ENCODE measurements at regions not wholly inside any gene's neighbourhood (a gene's known extent, or its start where the extent isn't known, plus 50 kb on each side); places are given as distances from the start of the nearest gene placed in this dataset.

DNA sequence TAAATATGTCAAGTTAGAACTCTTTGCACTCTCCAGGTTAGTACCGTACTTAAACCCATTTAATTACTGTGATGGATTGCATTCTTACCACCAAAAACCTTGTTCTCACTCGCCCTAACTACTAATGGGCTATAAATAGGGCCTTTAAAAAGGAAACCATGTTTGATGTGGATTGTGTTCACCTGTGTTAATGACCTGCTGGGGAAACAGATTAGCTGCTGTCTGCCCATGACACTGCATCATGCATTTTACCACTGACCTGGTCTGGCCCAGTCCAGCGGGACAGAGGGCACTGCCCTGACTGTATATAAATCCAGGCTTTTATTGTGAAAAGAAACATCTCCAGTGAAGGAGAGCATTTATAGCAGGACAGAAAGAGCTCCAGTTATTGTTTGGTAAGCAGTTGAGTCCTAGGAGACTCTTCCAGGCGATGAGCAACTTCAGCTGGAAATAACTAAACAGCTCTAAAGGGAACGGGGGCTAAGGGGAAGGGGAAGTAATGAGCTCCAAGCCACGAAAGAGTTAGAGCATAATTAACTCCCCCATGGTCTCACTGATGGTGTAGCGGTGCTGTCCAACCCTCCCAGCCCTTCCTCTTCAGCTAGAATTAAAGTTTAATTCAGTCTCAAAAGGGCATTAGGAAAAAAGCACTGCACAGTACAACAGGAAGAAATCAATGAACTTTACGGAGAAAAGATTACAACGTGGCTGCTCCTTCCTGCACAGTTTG, 303.1 kb downstream of the ENC1 start:
- H3K4me3 ChIP-seq (ENCODE audit: low read depth, low read length): no peak overlapping the region

DNA sequence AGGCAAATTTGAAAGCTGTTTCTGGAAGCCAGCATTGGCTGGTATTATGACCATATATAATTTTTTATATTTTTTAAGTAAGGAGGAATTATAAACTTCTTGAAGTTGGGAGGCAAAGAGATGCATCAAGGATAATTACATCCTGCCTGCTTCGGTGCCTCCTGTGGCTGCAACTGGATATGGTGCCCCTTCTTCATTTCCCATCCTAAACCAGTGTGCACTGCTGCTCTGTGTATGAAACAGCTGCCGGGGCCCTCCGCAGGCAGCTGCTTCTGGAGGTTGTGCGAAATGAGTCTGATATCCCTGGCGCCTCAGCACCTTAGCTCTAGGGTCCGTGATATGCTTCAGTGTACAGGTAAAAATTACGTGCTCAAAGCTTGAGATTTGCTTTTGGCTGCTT, 304.2 kb downstream of the ENC1 start:
- DNase-seq (ENCODE audit: low read depth): no peak

More for the DNA sequence above, 303.1 kb downstream of the ENC1 start:
- TF ChIP-seq, protein P1, sequence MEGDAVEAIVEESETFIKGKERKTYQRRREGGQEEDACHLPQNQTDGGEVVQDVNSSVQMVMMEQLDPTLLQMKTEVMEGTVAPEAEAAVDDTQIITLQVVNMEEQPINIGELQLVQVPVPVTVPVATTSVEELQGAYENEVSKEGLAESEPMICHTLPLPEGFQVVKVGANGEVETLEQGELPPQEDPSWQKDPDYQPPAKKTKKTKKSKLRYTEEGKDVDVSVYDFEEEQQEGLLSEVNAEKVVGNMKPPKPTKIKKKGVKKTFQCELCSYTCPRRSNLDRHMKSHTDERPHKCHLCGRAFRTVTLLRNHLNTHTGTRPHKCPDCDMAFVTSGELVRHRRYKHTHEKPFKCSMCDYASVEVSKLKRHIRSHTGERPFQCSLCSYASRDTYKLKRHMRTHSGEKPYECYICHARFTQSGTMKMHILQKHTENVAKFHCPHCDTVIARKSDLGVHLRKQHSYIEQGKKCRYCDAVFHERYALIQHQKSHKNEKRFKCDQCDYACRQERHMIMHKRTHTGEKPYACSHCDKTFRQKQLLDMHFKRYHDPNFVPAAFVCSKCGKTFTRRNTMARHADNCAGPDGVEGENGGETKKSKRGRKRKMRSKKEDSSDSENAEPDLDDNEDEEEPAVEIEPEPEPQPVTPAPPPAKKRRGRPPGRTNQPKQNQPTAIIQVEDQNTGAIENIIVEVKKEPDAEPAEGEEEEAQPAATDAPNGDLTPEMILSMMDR (IDR thresholded peaks at IDR 0.05; ENCODE audit: insufficient read depth, low read depth, low read length, missing control alignments): no peak
- DNase-seq (ENCODE audit: low read depth): no peak

DNA sequence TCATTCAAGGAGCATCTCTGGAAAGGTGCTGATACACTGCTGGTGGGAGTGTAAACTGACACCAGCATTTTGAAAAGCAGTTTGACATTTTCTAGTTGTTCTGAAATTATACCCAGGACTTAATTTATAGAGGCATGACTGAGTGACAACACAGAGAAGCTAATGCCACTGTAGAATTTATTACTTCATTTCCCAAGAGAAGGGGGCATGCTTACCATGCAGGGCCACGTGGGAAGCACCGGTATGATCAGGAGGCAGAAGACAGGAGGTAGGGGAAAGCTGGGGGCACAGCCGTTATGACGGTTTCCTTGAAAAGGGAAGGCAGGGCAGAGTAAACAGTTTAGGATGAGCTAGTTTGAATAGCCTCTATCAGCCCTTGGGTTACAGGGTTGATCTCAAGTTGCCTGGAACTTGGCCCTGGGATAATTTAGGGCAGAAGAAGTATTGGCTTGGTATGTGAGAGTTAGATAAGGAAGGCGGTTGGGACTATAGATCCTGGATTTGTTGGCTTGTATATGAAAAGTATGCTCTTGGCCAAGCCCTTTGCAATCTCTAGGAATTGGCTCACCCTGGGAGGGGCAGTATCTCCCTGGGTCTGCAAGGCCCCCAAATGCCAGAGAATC, 305.7 kb downstream of the ENC1 start:
- no peak overlapping the region for H3K4me3 ChIP-seq (ENCODE audit: low read depth, low read length)
- TF ChIP-seq, protein P1 (IDR thresholded peaks at IDR 0.05; ENCODE audit: insufficient read depth, low read depth, low read length, missing control alignments): no peak
- DNase-seq (ENCODE audit: low read depth): no peak

More for the DNA sequence above, 304.2 kb downstream of the ENC1 start:
- H3K4me3 ChIP-seq (ENCODE audit: low read depth, low read length): no peak overlapping the region
- TF ChIP-seq, protein P1 (IDR thresholded peaks at IDR 0.05; ENCODE audit: insufficient read depth, low read depth, low read length, missing control alignments): peak; percentile 22

DNA sequence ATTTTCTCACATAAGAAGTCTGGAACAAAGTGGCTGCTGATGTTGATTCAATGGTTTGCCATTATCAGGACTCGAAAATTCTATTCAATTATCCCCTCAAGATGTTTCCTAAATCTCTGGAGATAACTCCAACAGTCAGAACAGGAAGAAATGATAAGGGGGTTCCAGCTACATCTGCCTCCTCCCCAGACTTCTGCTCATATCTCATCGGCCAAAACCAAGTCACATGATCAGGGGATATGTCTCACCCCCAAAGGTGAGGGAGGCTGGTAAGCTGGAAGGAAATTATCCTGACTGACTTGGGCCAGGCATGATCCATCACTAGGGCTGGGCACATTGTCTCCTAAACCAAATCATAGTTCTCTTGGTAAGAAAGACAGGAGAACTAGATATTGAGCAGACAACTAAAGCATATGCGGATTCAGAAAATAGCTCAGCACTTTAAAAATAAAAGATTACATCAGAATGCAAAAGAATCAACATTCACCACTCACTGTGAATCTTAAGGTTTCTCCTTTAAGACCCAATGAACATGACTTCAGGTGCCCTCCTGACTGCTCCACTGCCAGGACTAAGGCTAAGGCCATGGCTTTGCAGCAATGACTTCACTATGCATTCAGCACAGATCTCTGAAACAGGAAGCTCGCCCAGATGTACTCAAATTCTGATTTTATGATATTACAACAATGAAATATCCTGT, 306.3 kb downstream of the ENC1 start:
- no peak overlapping the region for H3K4me3 ChIP-seq (ENCODE audit: low read depth, low read length)
- TF ChIP-seq, protein P1 (IDR thresholded peaks at IDR 0.05; ENCODE audit: insufficient read depth, low read depth, low read length, missing control alignments): no peak
- no peak for DNase-seq (ENCODE audit: low read depth)

DNA sequence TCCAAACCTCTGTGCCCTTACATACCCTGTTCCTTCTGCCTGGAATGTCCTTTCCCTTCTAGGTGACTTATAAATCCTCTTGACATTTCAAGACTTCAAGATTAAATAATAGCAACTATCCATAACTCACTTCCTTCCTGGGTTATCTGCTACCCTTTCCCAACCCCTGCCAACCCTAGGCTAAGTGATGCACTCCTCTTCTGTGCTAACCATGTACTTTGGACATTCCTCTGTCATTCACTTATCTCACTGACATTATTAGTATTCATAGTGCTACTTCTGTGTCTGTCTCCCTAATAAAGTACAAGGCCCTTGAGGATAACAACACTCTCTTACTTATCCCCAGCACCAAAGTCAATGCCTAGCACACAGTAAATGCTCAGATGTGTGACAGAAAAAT, 307.1 kb downstream of the ENC1 start:
- H3K4me3 ChIP-seq (ENCODE audit: low read depth, low read length): no peak overlapping the region
- DNase-seq (ENCODE audit: low read depth): no peak
- TF ChIP-seq, protein P1 (IDR thresholded peaks at IDR 0.05; ENCODE audit: insufficient read depth, low read depth, low read length, missing control alignments): no peak

DNA sequence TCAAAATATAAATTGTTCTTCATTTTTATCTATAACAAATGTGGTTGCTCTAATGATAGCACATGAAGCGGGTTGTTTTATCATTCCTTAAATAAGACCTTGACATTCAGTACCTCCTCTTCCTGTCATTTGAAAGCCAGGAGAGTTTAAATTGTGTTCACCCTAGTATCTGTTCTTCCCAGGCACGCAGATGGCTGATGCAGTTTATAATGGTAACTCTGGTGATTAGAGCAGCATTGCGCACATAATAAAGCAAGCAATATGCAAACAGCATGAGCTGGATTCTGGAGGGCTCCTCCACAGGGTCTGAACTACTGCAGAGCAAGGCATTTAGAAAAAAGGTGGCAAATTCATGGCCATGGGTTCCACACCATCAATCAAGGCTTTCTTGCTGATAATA, 307.8 kb downstream of the ENC1 start:
- H3K4me3 ChIP-seq (ENCODE audit: low read depth, low read length): no peak overlapping the region
- no peak for DNase-seq (ENCODE audit: low read depth)
- TF ChIP-seq, protein P1 (IDR thresholded peaks at IDR 0.05; ENCODE audit: insufficient read depth, low read depth, low read length, missing control alignments): no peak
